GM12874 (cell line): ENCODE measurements at regions not wholly inside any gene's neighbourhood (a gene's known extent, or its start where the extent isn't known, plus 50 kb on each side); places are given as distances from the start of the nearest gene placed in this dataset.

ENCODE experiments used
- CTCF ChIP-seq: IDR thresholded peaks from 2 replicates; pipeline ENCODE4 v1.5.1; 2011; ENCODE audit warnings: low read depth, mild to moderate bottlenecking, control low read depth, low read length, moderate library complexity; ENCODE audit not compliant: insufficient read depth

- no peak for TF ChIP-seq CTCF
Measured at GRCh38 chr2:188134241-188134640, 157.4 kb upstream of the GULP1 start.

- no peak for TF ChIP-seq CTCF
Measured at GRCh38 chr2:188138313-188138712, 153.4 kb upstream of the GULP1 start.

GRCh38 chr2:188142088-188142487 is 149.6 kb upstream of the GULP1 start:
- TF ChIP-seq CTCF = no peak

- no peak for TF ChIP-seq CTCF
Measured at GRCh38 chr2:188142636-188143295, 148.9 kb upstream of the GULP1 start.

GRCh38 chr2:188145885-188146284 is 145.8 kb upstream of the GULP1 start:
- TF ChIP-seq CTCF = no peak

- no peak for TF ChIP-seq CTCF
Measured at GRCh38 chr2:188146888-188147287, 144.8 kb upstream of the GULP1 start.

GRCh38 chr2:188151670-188152069 is 140.0 kb upstream of the GULP1 start:
- no peak for TF ChIP-seq CTCF
